IPS-15b (cell line): ENCODE measurements at regions not wholly inside any gene's neighbourhood (a gene's known extent, or its start where the extent isn't known, plus 50 kb on each side); places are given as distances from the start of the nearest gene placed in this dataset.

Experiments used
- H3K27me3 ChIP-seq: one replicate; pipeline ENCODE4 v1.6.1; 2013; ENCODE audit warnings: low read length; ENCODE audit not compliant: control insufficient read depth, insufficient read depth
- H3K36me3 ChIP-seq: one replicate; pipeline ENCODE4 v1.6.1; 2013; ENCODE audit warnings: low read length; ENCODE audit not compliant: control insufficient read depth, insufficient read depth
- H3K4me1 ChIP-seq: one replicate; pipeline ENCODE4 v1.6.1; 2013; ENCODE audit warnings: mild to moderate bottlenecking, low read length; ENCODE audit not compliant: control insufficient read depth, insufficient read depth
- H3K4me3 ChIP-seq: one replicate; pipeline ENCODE4 v1.5.1; 2013; ENCODE audit warnings: low read depth, low read length
- H3K9ac ChIP-seq: one replicate; pipeline ENCODE4 v1.6.1; 2013; ENCODE audit warnings: low read depth, mild to moderate bottlenecking, low read length
- H3K9me3 ChIP-seq: one replicate; pipeline ENCODE4 v1.6.1; 2013; ENCODE audit warnings: mild to moderate bottlenecking, low read length; ENCODE audit not compliant: control insufficient read depth, insufficient read depth

- Histone ChIP-seq H3K9ac (no peak overlapping the region), H3K4me3 (no peak overlapping the region)
Measured at GRCh38 chr17:77320485-77321256, 179.9 kb downstream of the SEC14L1 start.

DNA sequence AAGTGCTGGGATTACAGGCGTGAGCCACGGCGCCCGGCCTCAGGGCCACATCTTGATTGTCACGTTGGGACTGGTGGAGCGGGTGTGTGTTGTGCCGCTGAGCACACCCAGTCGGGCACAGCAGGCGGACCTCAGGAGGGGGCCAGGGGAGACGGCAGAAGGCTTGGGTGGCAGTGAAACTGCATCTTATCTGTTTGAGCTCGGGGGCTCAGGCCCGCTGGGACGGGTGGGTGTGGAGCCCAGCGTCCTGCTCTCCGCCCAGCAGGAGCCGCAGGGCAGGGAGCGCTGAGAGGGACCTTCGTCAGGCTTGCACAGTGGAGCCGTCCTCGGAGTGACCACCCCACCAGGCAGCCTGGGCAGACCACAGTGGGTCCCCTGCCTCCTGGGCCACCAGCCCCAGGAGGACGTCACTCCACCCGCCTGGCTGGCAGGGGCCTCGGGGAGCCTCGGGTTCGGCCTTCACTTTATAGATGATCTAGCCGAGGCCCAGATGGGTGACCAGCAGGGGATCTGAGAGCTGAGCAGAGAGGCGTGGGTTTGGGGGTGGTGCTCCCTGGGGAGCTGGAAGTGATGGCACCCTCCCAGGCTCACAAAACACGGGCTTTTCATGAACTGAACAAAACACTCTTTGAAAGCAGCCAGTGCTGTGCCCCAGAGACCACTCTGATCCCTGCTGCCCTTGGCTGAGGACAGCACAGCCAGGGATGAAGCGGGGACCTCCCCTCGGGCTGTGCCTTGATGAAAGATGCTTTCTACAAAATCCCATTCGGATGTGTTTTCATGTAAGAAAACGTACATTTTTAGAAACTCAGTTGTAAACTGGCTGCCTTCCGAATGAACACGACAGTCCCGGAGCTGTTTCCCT, 181.1 kb downstream of the SEC14L1 start:
- H3K36me3 ChIP-seq: no peaks in the 10 kb centered on the region
- H3K9ac ChIP-seq: no peak overlapping the region
- H3K4me1 ChIP-seq: peaks cover 2% of the 10 kb centered on the region
- H3K4me3 ChIP-seq: no peak overlapping the region
- no peaks in the 10 kb centered on the region for H3K9me3 ChIP-seq
- H3K27me3 ChIP-seq: no peaks in the 10 kb centered on the region

More at GRCh38 chr17:77320485-77321256, 179.9 kb downstream of the SEC14L1 start:
- H3K27me3 ChIP-seq: no peaks in the 10 kb centered on the region
- peaks cover 4% of the 10 kb centered on the region for H3K4me1 ChIP-seq
- peaks cover under 1% of the 10 kb centered on the region for H3K36me3 ChIP-seq
- H3K9me3 ChIP-seq: no peaks in the 10 kb centered on the region

DNA sequence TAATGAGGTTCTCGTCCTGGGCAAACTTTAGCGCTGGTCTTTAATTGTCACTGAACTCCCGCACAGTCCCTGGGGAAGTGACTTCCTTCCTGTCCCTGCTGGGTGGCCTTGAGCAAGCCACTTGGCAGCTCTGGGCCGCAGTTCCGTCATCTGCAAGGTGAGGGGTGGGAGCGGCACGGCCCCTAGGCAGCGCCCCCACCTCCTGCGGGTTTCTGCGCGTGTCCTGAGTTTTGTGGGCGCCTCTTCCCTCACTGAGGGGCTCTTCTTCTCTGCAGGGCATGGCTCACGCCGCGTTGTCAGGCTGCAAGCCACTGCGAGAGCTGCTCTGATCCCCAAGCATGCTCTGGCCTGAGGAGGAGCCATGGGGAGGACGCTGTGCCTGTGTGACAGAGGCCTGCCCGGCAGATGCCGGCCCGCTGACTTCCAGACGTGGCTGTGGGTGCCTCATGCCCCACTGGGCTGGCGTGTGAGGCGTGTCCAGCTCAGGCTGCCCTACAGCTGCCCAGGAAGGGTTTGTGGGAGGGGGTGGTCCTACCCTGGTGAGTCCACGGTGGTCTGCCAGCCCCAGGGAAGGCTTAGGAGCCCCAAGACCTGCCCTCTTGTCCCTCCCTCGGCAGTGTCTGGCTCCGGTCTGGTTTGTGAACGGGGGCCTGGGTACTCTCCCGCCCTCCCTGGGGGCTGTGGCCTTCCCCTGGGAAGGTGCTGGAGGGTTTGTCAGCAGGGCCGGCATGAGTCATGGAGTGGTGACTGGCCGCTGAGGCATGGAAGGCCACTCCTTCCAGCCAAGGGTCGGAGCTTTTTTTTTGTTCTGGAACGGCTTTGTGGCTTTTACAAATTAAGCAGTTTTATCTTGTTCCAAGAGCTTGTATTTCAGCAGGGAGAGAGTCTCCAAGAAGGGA, 182.0 kb downstream of the SEC14L1 start:
- Histone ChIP-seq H3K36me3 (no peaks in the 10 kb centered on the region), H3K9ac (no peak overlapping the region), H3K9me3 (no peaks in the 10 kb centered on the region), H3K4me3 (no peak overlapping the region), H3K4me1 (peaks cover 2% of the 10 kb centered on the region), H3K27me3 (no peaks in the 10 kb centered on the region)

DNA sequence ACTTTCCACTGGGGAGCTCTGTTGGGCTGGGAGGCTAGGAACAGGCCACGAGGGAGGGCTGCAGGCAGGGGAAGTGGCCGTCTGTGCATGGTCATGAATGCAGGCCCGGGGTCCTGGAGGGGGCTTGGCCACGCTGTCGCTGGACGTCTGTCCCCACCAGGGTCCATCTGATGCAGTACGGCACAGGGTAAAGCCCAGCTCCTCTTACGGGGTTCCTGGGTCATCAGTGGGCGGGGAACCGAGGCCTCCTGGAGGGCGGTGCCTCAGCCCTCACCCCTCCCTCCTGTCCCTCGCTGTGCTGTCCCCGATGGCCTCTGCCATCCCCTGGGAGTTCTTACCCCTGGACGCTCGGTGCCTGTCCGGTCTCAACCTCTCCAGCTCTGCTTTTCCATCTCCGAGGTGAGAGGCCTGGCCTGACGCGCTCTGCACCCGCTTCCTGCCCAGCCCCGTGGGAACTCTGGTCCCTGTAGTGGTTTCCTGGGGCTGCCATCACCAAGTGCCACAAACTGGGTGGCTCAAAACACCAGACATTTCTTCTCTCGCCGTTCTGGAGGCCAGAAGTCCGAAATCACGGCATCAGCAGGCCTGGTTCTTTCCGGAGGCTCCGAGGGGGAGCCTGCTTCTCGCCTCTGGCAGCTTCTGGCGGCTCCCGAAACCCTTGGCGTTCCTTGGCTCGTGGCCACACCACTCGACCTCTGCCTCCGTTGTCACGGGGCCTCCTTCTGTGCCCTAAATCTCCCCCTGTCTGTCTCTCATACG, 182.8 kb downstream of the SEC14L1 start:
- Histone ChIP-seq H3K36me3 (no peaks in the 10 kb centered on the region), H3K4me1 (peaks cover 2% of the 10 kb centered on the region), H3K27me3 (no peaks in the 10 kb centered on the region), H3K9ac (no peak overlapping the region), H3K4me3 (no peak overlapping the region), H3K9me3 (no peaks in the 10 kb centered on the region)

DNA sequence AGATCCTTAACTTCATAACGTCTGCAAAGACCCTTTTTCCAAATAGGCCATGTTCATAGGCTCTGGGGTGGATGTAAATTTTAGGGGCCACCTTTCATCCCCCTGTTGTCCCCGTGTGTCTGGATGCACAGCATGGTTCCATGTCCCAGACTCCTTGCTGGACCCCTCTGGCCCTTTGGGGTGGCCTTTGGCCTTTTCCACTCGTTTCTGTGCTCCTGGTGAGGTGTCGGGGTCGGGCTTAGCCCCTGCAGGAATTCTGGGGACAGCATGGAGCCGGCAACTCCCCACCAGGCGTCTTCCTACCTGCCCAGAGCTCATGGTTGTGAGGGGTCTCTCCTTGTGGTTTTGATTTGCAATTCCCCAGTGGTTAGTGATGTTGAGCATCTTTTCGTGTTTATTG, 183.5 kb downstream of the SEC14L1 start:
- Histone ChIP-seq H3K36me3 (no peaks in the 10 kb centered on the region), H3K27me3 (no peaks in the 10 kb centered on the region), H3K9ac (no peak overlapping the region), H3K4me3 (no peak overlapping the region), H3K4me1 (peaks cover 2% of the 10 kb centered on the region), H3K9me3 (no peaks in the 10 kb centered on the region)

DNA sequence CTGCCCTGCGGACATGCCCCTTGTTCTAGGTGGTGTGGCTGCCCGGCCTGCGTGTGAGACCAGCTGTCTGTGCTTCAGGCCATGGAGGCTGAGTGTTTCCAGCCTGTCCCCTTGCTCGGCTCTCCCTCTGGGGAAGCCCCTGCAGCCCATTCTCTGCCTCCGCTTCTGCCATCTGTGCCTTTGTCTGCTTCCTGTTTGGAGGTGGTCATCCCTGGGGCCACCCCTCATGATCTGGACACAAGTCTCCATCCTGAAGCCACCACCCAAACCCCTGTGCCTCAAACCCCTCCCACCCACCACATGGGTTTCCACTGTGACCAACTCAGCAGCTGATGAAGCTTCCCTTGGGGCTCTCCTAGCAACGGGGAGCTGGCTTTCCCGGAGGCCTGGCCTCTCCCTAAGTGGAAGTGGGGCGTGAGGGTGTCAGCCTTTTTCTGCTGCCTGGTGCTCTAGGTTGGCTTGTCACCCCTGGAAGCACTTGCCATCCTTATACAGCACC, 184.9 kb downstream of the SEC14L1 start:
- no peak overlapping the region for H3K9ac ChIP-seq
- no peak overlapping the region for H3K4me3 ChIP-seq
- H3K4me1 ChIP-seq: peaks cover 2% of the 10 kb centered on the region
- no peaks in the 10 kb centered on the region for H3K36me3 ChIP-seq
- no peaks in the 10 kb centered on the region for H3K27me3 ChIP-seq
- no peaks in the 10 kb centered on the region for H3K9me3 ChIP-seq

- no peaks in the 10 kb centered on the region for H3K36me3 ChIP-seq
- H3K9me3 ChIP-seq: no peaks in the 10 kb centered on the region
- H3K27me3 ChIP-seq: no peaks in the 10 kb centered on the region
- no peak overlapping the region for H3K4me3 ChIP-seq
- peaks cover 2% of the 10 kb centered on the region for H3K4me1 ChIP-seq
- H3K9ac ChIP-seq: no peak overlapping the region
Measured at GRCh38 chr17:77326076-77326591, 185.4 kb downstream of the SEC14L1 start.

GRCh38 chr17:77326636-77327035, 185.9 kb downstream of the SEC14L1 start:
- no peak overlapping the region for H3K4me3 ChIP-seq
- H3K9ac ChIP-seq: no peak overlapping the region
- no peaks in the 10 kb centered on the region for H3K36me3 ChIP-seq
- H3K9me3 ChIP-seq: no peaks in the 10 kb centered on the region
- H3K4me1 ChIP-seq: peaks cover 2% of the 10 kb centered on the region
- H3K27me3 ChIP-seq: no peaks in the 10 kb centered on the region

GRCh38 chr17:77327181-77327565, 186.4 kb downstream of the SEC14L1 start:
- Histone ChIP-seq H3K4me1 (peaks cover 2% of the 10 kb centered on the region), H3K9me3 (no peaks in the 10 kb centered on the region), H3K9ac (no peak overlapping the region), H3K36me3 (no peaks in the 10 kb centered on the region), H3K4me3 (no peak overlapping the region), H3K27me3 (no peaks in the 10 kb centered on the region)

GRCh38 chr17:77327566-77328464, 187.0 kb downstream of the SEC14L1 start:
- no peaks in the 10 kb centered on the region for H3K36me3 ChIP-seq
- no peaks in the 10 kb centered on the region for H3K4me1 ChIP-seq
- no peak overlapping the region for H3K4me3 ChIP-seq
- no peaks in the 10 kb centered on the region for H3K9me3 ChIP-seq
- H3K9ac ChIP-seq: no peak overlapping the region
- no peaks in the 10 kb centered on the region for H3K27me3 ChIP-seq
